Keratinocyte (primary cell): ENCODE measurements at regions not wholly inside any gene's neighbourhood (a gene's known extent, or its start where the extent isn't known, plus 50 kb on each side); places are given as distances from the start of the nearest gene placed in this dataset.

Source experiments
- DNase-seq: peaks from one replicate; pipeline ENCODE4 v3.0.0-alpha.2; 2011; ENCODE audit warnings: low read depth, missing footprints, low spot score
- FAIRE-seq: peaks from 2 replicates; lab custom pipeline; 2011; peaks lifted over from hg19 to GRCh38; lab: Jason Lieb, UNC
- H2AFZ ChIP-seq: 2 replicates; pipeline ENCODE4 v1.6.0; 2012; ENCODE audit warnings: low read length, control low read depth, inconsistent platforms; ENCODE audit not compliant: control insufficient read depth
- H3K27ac ChIP-seq: 2 replicates; pipeline ENCODE4 v1.5.1; 2011; ENCODE audit warnings: low read length; ENCODE audit not compliant: control insufficient read depth, insufficient read depth
- H3K27me3 ChIP-seq: 3 replicates; pipeline ENCODE4 v1.6.0; 2011; ENCODE audit warnings: low read length; ENCODE audit not compliant: control insufficient read depth, insufficient read depth; ENCODE audit errors: extremely low read depth
- H3K36me3 ChIP-seq, 2 experiments: 2 replicates in 1 of 2; 3 replicates in 1 of 2; pipeline ENCODE4 v1.5.1; 2011; ENCODE audit warnings: low read length in 2 of 2, mild to moderate bottlenecking in 1 of 2; ENCODE audit not compliant: control insufficient read depth in 2 of 2, insufficient read depth in 2 of 2; ENCODE audit errors: extremely low read depth in 1 of 2
- H3K4me1 ChIP-seq: 3 replicates; pipeline ENCODE4 v1.5.1; 2011; ENCODE audit warnings: low read length; ENCODE audit not compliant: control insufficient read depth, insufficient read depth; ENCODE audit errors: extremely low read depth
- H3K4me2 ChIP-seq: 3 replicates; pipeline ENCODE4 v1.6.0; 2011; ENCODE audit warnings: low read depth, low read length; ENCODE audit not compliant: control insufficient read depth, insufficient read depth; ENCODE audit errors: extremely low read depth
- H3K4me3 ChIP-seq, 3 experiments: fragments of 200-600 bp in 1 of 3; sonication (generic) in 1 of 3; 2 replicates in 2 of 3; 3 replicates in 1 of 3; pipeline ENCODE4 v1.5.1; 2011 to 2016; ENCODE audit warnings: low read length in 3 of 3, mild to moderate bottlenecking in 3 of 3, control low read depth in 2 of 3, inconsistent platforms in 1 of 3, low read depth in 1 of 3, mixed read lengths in 1 of 3, mixed run types in 1 of 3, moderate library complexity in 1 of 3; ENCODE audit not compliant: control insufficient read depth in 2 of 3, insufficient read depth in 2 of 3; ENCODE audit errors: extremely low read depth in 1 of 3
- H3K79me2 ChIP-seq: 2 replicates; pipeline ENCODE4 v1.6.0; 2012; ENCODE audit warnings: low read length; ENCODE audit not compliant: control insufficient read depth, insufficient read depth
- H3K9ac ChIP-seq: 3 replicates; pipeline ENCODE4 v1.6.0; 2011; ENCODE audit warnings: low read length; ENCODE audit not compliant: control insufficient read depth, insufficient read depth; ENCODE audit errors: extremely low read depth
- H3K9me1 ChIP-seq: 3 replicates; pipeline ENCODE4 v1.6.0; 2011; ENCODE audit warnings: low read length; ENCODE audit not compliant: control insufficient read depth, insufficient read depth; ENCODE audit errors: extremely low read depth
- H3K9me3 ChIP-seq: 2 replicates; pipeline ENCODE4 v1.5.1; 2012; ENCODE audit warnings: low read depth, low read length; ENCODE audit not compliant: control insufficient read depth
- H4K20me1 ChIP-seq: 3 replicates; pipeline ENCODE4 v1.6.0; 2011; ENCODE audit warnings: low read length; ENCODE audit not compliant: control insufficient read depth, insufficient read depth; ENCODE audit errors: extremely low read depth
- CTCF ChIP-seq, 3 experiments: IDR thresholded peaks in 1 of 3; conservative IDR thresholded peaks in 1 of 3; optimal IDR thresholded peaks in 1 of 3; 2 replicates in 2 of 3; 3 replicates in 1 of 3; pipeline versions ENCODE3 to v1.5.1; 2011; ENCODE audit warnings: low read length in 3 of 3, mild to moderate bottlenecking in 3 of 3, moderate library complexity in 2 of 3, control low read depth in 1 of 3, inconsistent platforms in 1 of 3; ENCODE audit not compliant: insufficient read depth in 2 of 3; ENCODE audit errors: extremely low read depth in 1 of 3
- EZH2 ChIP-seq: IDR thresholded peaks from one replicate; pipeline ENCODE4 v1.6.1; 2012; ENCODE audit warnings: inconsistent platforms, mild to moderate bottlenecking, low read length, moderate library complexity
- dilution Hi-C: fragments of 300-500 bp; cut with MboI; formaldehyde crosslinking; loops from one replicate; pipeline ENCODE4 v1.7.0; 2020; ENCODE audit warnings: low sequenced_read_pairs; ENCODE audit not compliant: extremely low pct_ligation_motif_present

- H3K79me2 ChIP-seq = no peaks in the 10 kb centered on the region
- H3K27me3 ChIP-seq = no peaks in the 10 kb centered on the region
- no peak for TF ChIP-seq EZH2
- TF ChIP-seq CTCF (optimal IDR thresholded peaks at IDR 0.05 in 1 of 3, IDR thresholded peaks at IDR 0.05 in 1 of 3, conservative IDR thresholded peaks at IDR 0.05 in 1 of 3; ENCODE audit: extremely low read depth in 1 of 3, insufficient read depth in 2 of 3, low read length in 3 of 3) = no peak
- H4K20me1 ChIP-seq = no peaks in the 10 kb centered on the region
- dilution Hi-C loops = no loop called here
- H3K4me2 ChIP-seq = no peak overlapping the region
- FAIRE-seq = no peak
- no peaks in the 10 kb centered on the region for H3K4me1 ChIP-seq
- no peak overlapping the region for H3K9ac ChIP-seq
- DNase-seq = no peak
- H2AFZ ChIP-seq = no peak overlapping the region
- no peak overlapping the region for H3K4me3 ChIP-seq
- H3K27ac ChIP-seq = no peak overlapping the region
- no peaks in the 10 kb centered on the region for H3K9me3 ChIP-seq
- no peaks in the 10 kb centered on the region for H3K9me1 ChIP-seq
- no peaks in the 10 kb centered on the region for H3K36me3 ChIP-seq
Measured at GRCh38 chr6:121855521-121855920, 420.1 kb downstream of the GJA1 start.

GRCh38 chr6:121856296-121856695, 420.9 kb downstream of the GJA1 start:
- no peak overlapping the region for H2AFZ ChIP-seq
- FAIRE-seq = no peak
- dilution Hi-C loops = no loop called here

More at GRCh38 chr6:121856296-121856695, 420.9 kb downstream of the GJA1 start:
- Histone ChIP-seq H3K4me2 (no peak overlapping the region), H3K9me3 (no peaks in the 10 kb centered on the region), H3K4me3 (no peak overlapping the region), H3K36me3 (no peaks in the 10 kb centered on the region), H3K27ac (no peak overlapping the region), H3K9me1 (no peaks in the 10 kb centered on the region), H3K27me3 (no peaks in the 10 kb centered on the region), H3K9ac (no peak overlapping the region), H3K79me2 (no peaks in the 10 kb centered on the region), H3K4me1 (no peaks in the 10 kb centered on the region), H4K20me1 (no peaks in the 10 kb centered on the region)
- no peak for DNase-seq
- no peak for TF ChIP-seq EZH2
- no peak for TF ChIP-seq CTCF (optimal IDR thresholded peaks at IDR 0.05 in 1 of 3, IDR thresholded peaks at IDR 0.05 in 1 of 3, conservative IDR thresholded peaks at IDR 0.05 in 1 of 3; ENCODE audit: extremely low read depth in 1 of 3, insufficient read depth in 2 of 3, low read length in 3 of 3)
